ENCODE measurements at regions not wholly inside any gene's neighbourhood (a gene's known extent, or its start where the extent isn't known, plus 50 kb on each side); places are given as distances from the start of the nearest gene placed in this dataset.

DNA sequence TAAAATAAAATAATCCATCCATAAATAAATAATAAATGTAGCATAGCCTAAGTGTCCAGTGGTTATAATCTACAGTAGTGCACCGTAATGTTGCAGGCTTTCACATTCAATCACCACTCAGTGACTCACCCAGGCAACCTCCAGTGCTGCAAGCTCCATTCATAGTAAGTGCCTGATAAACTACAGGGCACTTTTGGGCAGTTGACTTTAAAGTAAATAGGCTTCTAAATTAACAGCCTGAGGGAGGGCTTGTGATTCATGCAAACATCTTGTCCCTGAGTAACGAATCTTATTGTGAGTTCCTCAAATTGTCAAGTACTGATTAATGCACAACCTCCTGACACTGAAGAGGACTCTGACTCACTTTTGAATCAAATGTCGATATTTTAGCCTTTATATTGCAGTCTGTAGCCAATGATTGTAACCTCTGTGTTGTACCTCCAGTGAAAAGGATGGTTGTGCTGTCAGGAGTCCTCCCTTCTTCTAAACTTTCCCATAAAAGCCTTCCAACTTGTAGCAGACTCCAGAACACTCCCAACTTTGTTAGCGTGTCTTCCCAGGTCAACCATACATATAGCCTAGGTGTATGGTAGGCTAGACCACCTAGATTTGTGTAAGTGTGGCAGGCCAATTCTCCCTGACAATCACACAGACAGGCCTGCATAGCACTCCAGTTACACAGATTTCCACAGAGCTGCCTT is 55.0 kb upstream of the BICD1 start:
- H3K27me3 ChIP-seq (ENCODE audit: low read length) = no peaks in the 10 kb centered on the region
- no peaks in the 10 kb centered on the region for H3K9me3 ChIP-seq (ENCODE audit: low read length)
- H3K27ac ChIP-seq (ENCODE audit: low read length) = no peak overlapping the region
- no peak for DNase-seq
- no peaks in the 10 kb centered on the region for H3K36me3 ChIP-seq (ENCODE audit: insufficient read depth, low read length)
- H3K79me2 ChIP-seq (ENCODE audit: low read length) = no peaks in the 10 kb centered on the region
- no peak overlapping the region for H3K4me3 ChIP-seq (ENCODE audit: low read length)
- H3K9me2 ChIP-seq (replicated peaks; ENCODE audit: insufficient read depth, low read length) = no peaks in the 10 kb centered on the region
- H3K4me1 ChIP-seq (ENCODE audit: low read length) = no peaks in the 10 kb centered on the region
- no peak overlapping the region for H2AFZ ChIP-seq (ENCODE audit: low read length)
- H4K20me1 ChIP-seq (ENCODE audit: insufficient read depth, low read depth, low read length) = no peaks in the 10 kb centered on the region
- H3K4me2 ChIP-seq (ENCODE audit: low read depth, low read length, poor library complexity, severe bottlenecking) = no peak overlapping the region
- H3K9ac ChIP-seq (ENCODE audit: low read length) = no peak overlapping the region

DNA sequence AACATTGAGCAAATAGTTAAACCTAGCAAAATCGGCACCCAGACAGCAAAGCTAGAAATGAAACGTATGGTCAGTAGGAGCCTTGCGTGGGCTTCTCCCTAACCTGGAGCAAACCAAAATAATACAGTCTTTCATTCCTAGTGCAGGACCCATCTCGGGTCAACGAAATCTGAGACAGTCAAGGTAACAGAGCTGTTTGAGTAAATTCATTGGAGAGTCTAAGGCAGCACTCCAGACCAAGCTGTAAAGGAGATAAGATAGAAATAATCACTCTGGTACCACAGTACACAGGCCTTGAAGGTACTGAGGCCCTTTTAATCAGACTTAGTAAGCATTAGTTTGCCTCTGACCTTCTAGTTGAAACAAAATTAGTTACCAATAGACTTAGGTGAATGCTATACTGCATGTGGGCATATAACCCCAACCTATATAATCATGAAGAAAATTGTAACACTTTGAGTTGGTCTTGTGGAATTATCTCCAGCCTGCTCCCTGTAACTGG is 54.4 kb upstream of the BICD1 start:
- Histone ChIP-seq H3K9ac (ENCODE audit: low read length) (no peak overlapping the region), H3K36me3 (ENCODE audit: insufficient read depth, low read length) (no peaks in the 10 kb centered on the region), H3K79me2 (ENCODE audit: low read length) (no peaks in the 10 kb centered on the region), H3K9me3 (ENCODE audit: low read length) (no peaks in the 10 kb centered on the region), H3K4me1 (ENCODE audit: low read length) (no peaks in the 10 kb centered on the region), H3K9me2 (replicated peaks; ENCODE audit: insufficient read depth, low read length) (no peaks in the 10 kb centered on the region), H3K27ac (ENCODE audit: low read length) (no peak overlapping the region), H3K4me2 (ENCODE audit: low read depth, low read length, poor library complexity, severe bottlenecking) (no peak overlapping the region), H2AFZ (ENCODE audit: low read length) (no peak overlapping the region), H3K27me3 (ENCODE audit: low read length) (no peaks in the 10 kb centered on the region), H4K20me1 (ENCODE audit: insufficient read depth, low read depth, low read length) (no peaks in the 10 kb centered on the region), H3K4me3 (ENCODE audit: low read length) (no peak overlapping the region)
- DNase-seq = no peak

DNA sequence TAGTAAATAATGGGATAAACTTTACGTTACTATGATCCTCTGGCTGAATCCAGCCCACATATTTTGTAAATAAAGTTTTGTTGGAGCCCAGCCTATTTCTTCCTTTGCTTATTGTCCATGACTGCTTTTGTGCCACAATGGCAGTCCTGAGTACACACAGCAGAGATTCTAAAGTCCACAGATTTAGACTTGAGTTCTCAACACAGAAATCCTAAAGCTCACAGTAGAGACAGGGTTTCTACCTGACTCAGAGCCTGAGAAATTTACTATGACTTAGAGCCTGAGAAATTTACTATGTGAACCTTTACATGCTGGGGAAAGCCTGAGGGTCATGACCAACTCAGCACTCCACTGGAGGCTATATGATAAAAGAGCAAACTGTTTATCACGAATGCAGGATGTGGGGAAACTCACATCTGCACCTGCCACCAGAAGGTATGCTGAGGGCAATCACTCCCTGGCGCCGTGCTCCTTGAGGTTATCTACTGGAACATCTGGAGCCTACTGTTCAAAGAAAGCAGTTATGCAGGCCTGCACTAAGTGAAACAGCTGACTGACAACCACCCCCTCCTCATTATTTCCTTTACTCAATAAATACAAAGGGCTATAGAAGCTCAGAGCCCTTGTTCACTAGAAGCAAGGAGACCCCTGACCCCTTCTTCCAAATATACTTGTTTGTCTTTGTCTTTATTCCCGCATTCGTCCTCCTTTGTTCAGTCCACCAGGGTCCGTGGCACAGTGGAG is 52.6 kb upstream of the BICD1 start:
- Histone ChIP-seq H3K4me1 (ENCODE audit: low read length) (no peaks in the 10 kb centered on the region), H3K27me3 (ENCODE audit: low read length) (no peaks in the 10 kb centered on the region), H3K4me3 (ENCODE audit: low read length) (no peak overlapping the region), H3K9ac (ENCODE audit: low read length) (no peak overlapping the region), H3K4me2 (ENCODE audit: low read depth, low read length, poor library complexity, severe bottlenecking) (no peak overlapping the region), H3K36me3 (ENCODE audit: insufficient read depth, low read length) (no peaks in the 10 kb centered on the region), H3K9me3 (ENCODE audit: low read length) (no peaks in the 10 kb centered on the region), H2AFZ (ENCODE audit: low read length) (no peak overlapping the region), H3K27ac (ENCODE audit: low read length) (no peak overlapping the region), H4K20me1 (ENCODE audit: insufficient read depth, low read depth, low read length) (no peaks in the 10 kb centered on the region), H3K79me2 (ENCODE audit: low read length) (no peaks in the 10 kb centered on the region), H3K9me2 (replicated peaks; ENCODE audit: insufficient read depth, low read length) (no peaks in the 10 kb centered on the region)
- DNase-seq = no peak
